ENCODE measurements at regions not wholly inside any gene's neighbourhood (a gene's known extent, or its start where the extent isn't known, plus 50 kb on each side); places are given as distances from the start of the nearest gene placed in this dataset.

- TF ChIP-seq CTCF (IDR thresholded peaks at IDR 0.05) = no peak
- TF ChIP-seq POLR2A (IDR thresholded peaks at IDR 0.05) = no peak
- TF ChIP-seq EP300 (IDR thresholded peaks at IDR 0.05) = no peak
Observed at GRCh38 chr2:122710049-122710448, 954.6 kb downstream of the TSN start.

Data from ovary (tissue), 3 donors.